ENCODE measurements at regions not wholly inside any gene's neighbourhood (a gene's known extent, or its start where the extent isn't known, plus 50 kb on each side); places are given as distances from the start of the nearest gene placed in this dataset.

GRCh38 chr1:213409971-213410370 is 358.9 kb downstream of the RPS6KC1 start:
- no peak for TF ChIP-seq CTCF (IDR thresholded peaks at IDR 0.05)
- no peak for TF ChIP-seq JAZF1 (CRISPR knock-in tag; IDR thresholded peaks at IDR 0.05)
- TF ChIP-seq NR1H2 (CRISPR knock-in tag; IDR thresholded peaks at IDR 0.05), result no peak
- no peak for TF ChIP-seq ETV6 (CRISPR knock-in tag; IDR thresholded peaks at IDR 0.05)
- no peak for TF ChIP-seq ESRRA (CRISPR knock-in tag; IDR thresholded peaks at IDR 0.05; ENCODE audit: borderline replicate concordance)
- no peak for TF ChIP-seq NFYB (CRISPR knock-in tag; conservative IDR thresholded peaks at IDR 0.05; ENCODE audit: low read depth)
- TF ChIP-seq HMGXB4 (CRISPR knock-in tag; IDR thresholded peaks at IDR 0.05), result no peak
- no peak for TF ChIP-seq CREB1 (CRISPR knock-in tag; IDR thresholded peaks at IDR 0.05)
- no peak for TF ChIP-seq JUN (CRISPR knock-in tag; IDR thresholded peaks at IDR 0.05)
- no peak for TF ChIP-seq TP53 (CRISPR knock-in tag; IDR thresholded peaks at IDR 0.05)
